Esophagus muscularis mucosa (tissue), 4 donors: ENCODE measurements at regions not wholly inside any gene's neighbourhood (a gene's known extent, or its start where the extent isn't known, plus 50 kb on each side); places are given as distances from the start of the nearest gene placed in this dataset.

Experiments used
- DNase-seq: peaks from one replicate; pipeline ENCODE4 v3.0.0-alpha.2; 2017; ENCODE audit errors: extremely low spot score
- H3K27ac ChIP-seq, 4 donors: fragments of 200-600 bp; sonication (generic); replicated peaks in 1 of 4; 1 replicate in 3 of 4; 2 replicates in 1 of 4; pipeline ENCODE4 v1.5.1; 2016 to 2019; ENCODE audit warnings: mild to moderate bottlenecking in 1 of 4
- H3K27me3 ChIP-seq, 4 donors: fragments of 200-600 bp; sonication (generic); one replicate each; pipeline versions ENCODE4 v1.5.1 to v1.6.0; 2016 to 2019
- H3K36me3 ChIP-seq, 4 donors: fragments of 200-600 bp; sonication (generic); one replicate each; pipeline ENCODE4 v1.5.1; 2016 to 2019
- H3K4me1 ChIP-seq, 4 donors: fragments of 200-600 bp; sonication (generic); one replicate each; pipeline ENCODE4 v1.5.1; 2016 to 2019
- H3K4me3 ChIP-seq, 4 donors: fragments of 200-600 bp; sonication (generic); 1 replicate in 2 of 4; 2 replicates in 2 of 4; pipeline ENCODE4 v1.5.1; 2016 to 2019; ENCODE audit warnings: mild to moderate bottlenecking in 4 of 4, moderate library complexity in 1 of 4
- H3K9me3 ChIP-seq, 4 donors: fragments of 200-600 bp; sonication (generic); 1 replicate in 3 of 4; 2 replicates in 1 of 4; pipeline ENCODE4 v1.5.1; 2016 to 2019
- CTCF ChIP-seq, 3 experiments: fragments of 200-600 bp in 2 of 3; fragments of 450-650 bp in 1 of 3; sonication (generic) in 2 of 3; IDR thresholded peaks; one replicate each; pipeline ENCODE4 v1.5.1; 2017 to 2019; ENCODE audit warnings: antibody characterized with exemption in 3 of 3, mild to moderate bottlenecking in 2 of 3, moderate library complexity in 1 of 3
- EP300 ChIP-seq: sonication (generic); formaldehyde crosslinking; IDR thresholded peaks from one replicate; pipeline ENCODE4 v1.6.1; 2017; ENCODE audit warnings: antibody characterized with exemption
- POLR2A ChIP-seq: fragments of 450-650 bp; IDR thresholded peaks from one replicate; pipeline ENCODE4 v1.6.1; 2017; ENCODE audit warnings: antibody characterized with exemption, moderate library complexity, mild to moderate bottlenecking, low read depth
- POLR2AphosphoS5 ChIP-seq, 2 donors: sonication (generic); formaldehyde crosslinking; IDR thresholded peaks; one replicate each; pipeline ENCODE4 v1.6.1; 2017; ENCODE audit warnings: antibody characterized with exemption in 2 of 2
- WGBS: methylation state at CpG from one replicate; pipeline ENCODE4 v1.1.5; 2018; 5-methylcytosine and 5-hydroxymethylcytosine counted together
- intact Hi-C: fragments of 100-400 bp; cut with DNase I; formaldehyde crosslinking; loops from one replicate; pipeline ENCODE4 v1.15.1; 2023

GRCh38 chr6:142008016-142008735 lies 124.5 kb upstream of the GJE1 start:
- Histone ChIP-seq H3K27ac (no peak overlapping the region), H3K36me3 (no peaks in the 10 kb centered on the region), H3K4me1 (no peaks in the 10 kb centered on the region), H3K9me3 (no peaks in the 10 kb centered on the region), H3K27me3 (no peaks in the 10 kb centered on the region), H3K4me3 (no peak overlapping the region)
- intact Hi-C loops = no loop called here
- no peak for TF ChIP-seq POLR2A
- no peak for TF ChIP-seq POLR2AphosphoS5 (IDR thresholded peaks at IDR 0.05)
- TF ChIP-seq CTCF (IDR thresholded peaks at IDR 0.05) = no peak
- TF ChIP-seq EP300 = no peak
- 81% methylated on average over 4 of the region's 4 CpGs for WGBS
- DNase-seq = no peak

GRCh38 chr6:142005021-142005420 lies 127.7 kb upstream of the GJE1 start:
- intact Hi-C loops = no loop called here
- WGBS = 46% methylated on average over 1 of the region's 1 CpG
- no peak for TF ChIP-seq EP300
- no peak for TF ChIP-seq POLR2AphosphoS5 (IDR thresholded peaks at IDR 0.05)
- no peak for TF ChIP-seq POLR2A
- no peak for TF ChIP-seq CTCF (IDR thresholded peaks at IDR 0.05)
- no peak for DNase-seq
- Histone ChIP-seq H3K27ac (no peak overlapping the region), H3K4me1 (no peaks in the 10 kb centered on the region), H3K9me3 (peaks cover 0 to under 1% (median 0%) of the 10 kb centered on the region in 4 donors), H3K27me3 (no peaks in the 10 kb centered on the region), H3K36me3 (no peaks in the 10 kb centered on the region), H3K4me3 (no peak overlapping the region)

GRCh38 chr6:142002825-142003405 lies 129.8 kb upstream of the GJE1 start:
- intact Hi-C loops = no loop called here
- peaks cover 0 to 15% (median 12%) of the 10 kb centered on the region in 4 donors for H3K9me3 ChIP-seq
- TF ChIP-seq POLR2AphosphoS5 (IDR thresholded peaks at IDR 0.05) (no peak), EP300 (no peak), POLR2A (no peak), CTCF (IDR thresholded peaks at IDR 0.05) (no peak)
- no peak overlapping the region for H3K4me3 ChIP-seq
- H3K27me3 ChIP-seq = no peaks in the 10 kb centered on the region
- DNase-seq = no peak
- H3K27ac ChIP-seq = no peak overlapping the region
- whole genome bisulfite sequencing = 89% methylated on average over 9 of the region's 9 CpGs
- H3K4me1 ChIP-seq = no peaks in the 10 kb centered on the region
- H3K36me3 ChIP-seq = no peaks in the 10 kb centered on the region

- H3K27ac ChIP-seq = no peak overlapping the region
- H3K4me1 ChIP-seq = no peaks in the 10 kb centered on the region
- peaks cover 0 to 31% (median 24%) of the 10 kb centered on the region in 4 donors for H3K9me3 ChIP-seq
- TF ChIP-seq POLR2AphosphoS5 (IDR thresholded peaks at IDR 0.05) (no peak), CTCF (IDR thresholded peaks at IDR 0.05) (no peak), EP300 (no peak), POLR2A (no peak)
- H3K36me3 ChIP-seq = no peaks in the 10 kb centered on the region
- H3K4me3 ChIP-seq = no peak overlapping the region
- H3K27me3 ChIP-seq = no peaks in the 10 kb centered on the region
- intact Hi-C loops = no loop called here
- DNase-seq = no peak
These were observed 135.9 kb upstream of the GJE1 start for GRCh38 chr6:141996823-141997222.

GRCh38 chr6:141992109-141992508 lies 140.6 kb upstream of the GJE1 start:
- Histone ChIP-seq H3K36me3 (no peaks in the 10 kb centered on the region), H3K27ac (no peak overlapping the region), H3K4me3 (no peak overlapping the region), H3K27me3 (no peaks in the 10 kb centered on the region), H3K4me1 (no peaks in the 10 kb centered on the region), H3K9me3 (peaks cover 0 to 13% (median 9%) of the 10 kb centered on the region in 4 donors)
- intact Hi-C loops = no loop called here
- TF ChIP-seq EP300 (no peak), CTCF (IDR thresholded peaks at IDR 0.05) (no peak), POLR2AphosphoS5 (IDR thresholded peaks at IDR 0.05) (no peak), POLR2A (no peak)
- WGBS = 86% methylated on average over 2 of the region's 2 CpGs
- DNase-seq = no peak
